HG03280 (cell line): ENCODE measurements at regions not wholly inside any gene's neighbourhood (a gene's known extent, or its start where the extent isn't known, plus 50 kb on each side); places are given as distances from the start of the nearest gene placed in this dataset.
"Not testable (repeated sequence)": the region's sequence is repeated elsewhere in the genome, so short reads cannot be mapped to it uniquely, and the experiment has no call there.

Experiments used
- ATAC-seq: cut with Tn5 transposase; IDR thresholded peaks from one replicate; pipeline ENCODE4 v1.9.1; 2021; ENCODE audit warnings: mild to moderate bottlenecking, moderate library complexity; ENCODE audit not compliant: unreplicated experiment

- no peak for ATAC-seq
Measured at GRCh38 chr1:217921126-217921904, 290.2 kb downstream of the SPATA17 start.

- ATAC-seq, result no peak
Measured at GRCh38 chr1:217924924-217925323, 293.8 kb downstream of the SPATA17 start.

- ATAC-seq, result no peak
Measured at GRCh38 chr1:217929213-217929885, 298.2 kb downstream of the SPATA17 start.

GRCh38 chr1:217943361-217943760, 312.2 kb downstream of the SPATA17 start:
- ATAC-seq, result no peak

- ATAC-seq, result no peak
Measured at GRCh38 chr1:217944550-217944949, 313.4 kb downstream of the SPATA17 start.

GRCh38 chr1:217946511-217946910, 315.4 kb downstream of the SPATA17 start:
- no peak for ATAC-seq

GRCh38 chr1:217948741-217949140, 317.6 kb downstream of the SPATA17 start:
- no peak for ATAC-seq

- no peak for ATAC-seq
Measured at GRCh38 chr1:217953330-217953729, 322.2 kb downstream of the SPATA17 start.

- no peak for ATAC-seq
Measured at GRCh38 chr1:217953922-217954321, 322.8 kb downstream of the SPATA17 start.

- ATAC-seq, result no peak
Measured at GRCh38 chr1:217955723-217956122, 324.6 kb downstream of the SPATA17 start.

- ATAC-seq, result no peak
Measured at GRCh38 chr1:217965156-217965786, 319.8 kb upstream of the RRP15 start.

GRCh38 chr1:217968085-217968484, 317.0 kb upstream of the RRP15 start:
- ATAC-seq, result no peak

GRCh38 chr1:217969428-217969827, 315.7 kb upstream of the RRP15 start:
- ATAC-seq, result no peak

- ATAC-seq, result no peak
Measured at GRCh38 chr1:217977943-217978342, 307.1 kb upstream of the RRP15 start.

- ATAC-seq, result no peak
Measured at GRCh38 chr1:217981430-217981829, 303.7 kb upstream of the RRP15 start.

- ATAC-seq, result no peak
Measured at GRCh38 chr1:217982331-217983050, 302.6 kb upstream of the RRP15 start.

- no peak for ATAC-seq
Measured at GRCh38 chr1:217983051-217983375, 302.1 kb upstream of the RRP15 start.

GRCh38 chr1:217985641-217986040, 299.5 kb upstream of the RRP15 start:
- ATAC-seq, result no peak

- no peak for ATAC-seq
Measured at GRCh38 chr1:217989510-217989909, 295.6 kb upstream of the RRP15 start.

- no peak for ATAC-seq
Measured at GRCh38 chr1:217993439-217993838, 291.7 kb upstream of the RRP15 start.

- not testable (repeated sequence) for ATAC-seq
Measured at GRCh38 chr1:218008296-218008695, 276.8 kb upstream of the RRP15 start.
